NCI-H748 treated with DMSO at 0.1 percent for 48 hours (cell line): ENCODE measurements at regions not wholly inside any gene's neighbourhood (a gene's known extent, or its start where the extent isn't known, plus 50 kb on each side); places are given as distances from the start of the nearest gene placed in this dataset.

Source experiments
- DNase-seq: peaks from one replicate; lab custom pipeline; 2025; lab: John Stamatoyannopoulos, UW

GRCh38 chr18:25445430-25445829 is 93.5 kb upstream of the ZNF521 start:
- no peak for DNase-seq

- no peak for DNase-seq
These were observed 91.8 kb upstream of the ZNF521 start for GRCh38 chr18:25443776-25444175.

- no peak for DNase-seq
These were observed 83.3 kb upstream of the ZNF521 start for GRCh38 chr18:25435149-25435782.

GRCh38 chr18:25434745-25435144 is 82.8 kb upstream of the ZNF521 start:
- DNase-seq, result no peak

- DNase-seq, result no peak
These were observed 81.6 kb upstream of the ZNF521 start for GRCh38 chr18:25433590-25433989.

GRCh38 chr18:25425024-25425423 is 73.1 kb upstream of the ZNF521 start:
- DNase-seq, result no peak

- no peak for DNase-seq
These were observed 71.8 kb upstream of the ZNF521 start for GRCh38 chr18:25423760-25424159.

- peak; percentile 15 for DNase-seq
These were observed 71.3 kb upstream of the ZNF521 start for GRCh38 chr18:25423267-25423666.

GRCh38 chr18:25422230-25422629 is 70.3 kb upstream of the ZNF521 start:
- DNase-seq, result no peak

- no peak for DNase-seq
These were observed 68.3 kb upstream of the ZNF521 start for GRCh38 chr18:25420077-25420825.

- no peak for DNase-seq
These were observed 64.4 kb upstream of the ZNF521 start for GRCh38 chr18:25416374-25416773.

GRCh38 chr18:25409971-25410370 is 58.0 kb upstream of the ZNF521 start:
- DNase-seq, result no peak

- no peak for DNase-seq
These were observed 56.3 kb upstream of the ZNF521 start for GRCh38 chr18:25408293-25408692.
